GM18868 (cell line): ENCODE measurements at regions not wholly inside any gene's neighbourhood (a gene's known extent, or its start where the extent isn't known, plus 50 kb on each side); places are given as distances from the start of the nearest gene placed in this dataset.

Source experiments
- ATAC-seq: cut with Tn5 transposase; IDR thresholded peaks from one replicate; pipeline ENCODE4 v1.9.1; 2021; ENCODE audit warnings: mild to moderate bottlenecking, moderate library complexity; ENCODE audit not compliant: unreplicated experiment

GRCh38 chr2:129422028-129422427, 557.4 kb upstream of the RAB6C start:
- no peak for ATAC-seq

GRCh38 chr2:129428086-129428660, 551.3 kb upstream of the RAB6C start:
- ATAC-seq, result no peak

- ATAC-seq, result no peak
These were observed 548.6 kb upstream of the RAB6C start for GRCh38 chr2:129430911-129431310.

GRCh38 chr2:129431881-129432280, 547.6 kb upstream of the RAB6C start:
- ATAC-seq, result no peak

GRCh38 chr2:129436809-129437208, 542.7 kb upstream of the RAB6C start:
- no peak for ATAC-seq

- no peak for ATAC-seq
These were observed 541.7 kb upstream of the RAB6C start for GRCh38 chr2:129437725-129438124.

- ATAC-seq, result no peak
These were observed 540.9 kb upstream of the RAB6C start for GRCh38 chr2:129438501-129439057.

- ATAC-seq, result no peak
These were observed 539.8 kb upstream of the RAB6C start for GRCh38 chr2:129439406-129440302.

GRCh38 chr2:129441610-129442009, 537.9 kb upstream of the RAB6C start:
- ATAC-seq, result no peak

GRCh38 chr2:129443235-129443864, 536.1 kb upstream of the RAB6C start:
- no peak for ATAC-seq

- ATAC-seq, result no peak
These were observed 535.4 kb upstream of the RAB6C start for GRCh38 chr2:129443865-129444739.

GRCh38 chr2:129444751-129445150, 534.7 kb upstream of the RAB6C start:
- ATAC-seq, result no peak

GRCh38 chr2:129456691-129457090, 522.8 kb upstream of the RAB6C start:
- no peak for ATAC-seq

- ATAC-seq, result no peak
These were observed 522.1 kb upstream of the RAB6C start for GRCh38 chr2:129457277-129457818.

- ATAC-seq, result no peak
These were observed 521.5 kb upstream of the RAB6C start for GRCh38 chr2:129458006-129458405.

- no peak for ATAC-seq
These were observed 521.0 kb upstream of the RAB6C start for GRCh38 chr2:129458436-129458835.

- no peak for ATAC-seq
These were observed 520.1 kb upstream of the RAB6C start for GRCh38 chr2:129459200-129459876.

- ATAC-seq, result no peak
These were observed 519.6 kb upstream of the RAB6C start for GRCh38 chr2:129459881-129460280.

- no peak for ATAC-seq
These were observed 518.9 kb upstream of the RAB6C start for GRCh38 chr2:129460299-129461198.
